Panc1 (cell line): ENCODE measurements at regions not wholly inside any gene's neighbourhood (a gene's known extent, or its start where the extent isn't known, plus 50 kb on each side); places are given as distances from the start of the nearest gene placed in this dataset.

ENCODE experiments used
- CTCF ChIP-seq: fragments of 450-650 bp; IDR thresholded peaks from 2 replicates; pipeline ENCODE4 v1.5.1; 2017; ENCODE audit warnings: mild to moderate bottlenecking
- POLR2AphosphoS5 ChIP-seq: IDR thresholded peaks from 2 replicates; pipeline ENCODE4 v1.6.1; 2012; ENCODE audit warnings: mild to moderate bottlenecking, low read depth, low read length, moderate library complexity
- SIN3A ChIP-seq: IDR thresholded peaks from 2 replicates; pipeline ENCODE4 v1.6.1; 2012; ENCODE audit warnings: low read depth, mild to moderate bottlenecking, low read length, moderate library complexity, borderline replicate concordance; ENCODE audit not compliant: insufficient read depth
- TCF7L2 ChIP-seq: IDR thresholded peaks from 2 replicates; pipeline ENCODE4 v1.6.1; 2011; ENCODE audit warnings: mild to moderate bottlenecking, low read depth, low read length, inconsistent platforms

DNA sequence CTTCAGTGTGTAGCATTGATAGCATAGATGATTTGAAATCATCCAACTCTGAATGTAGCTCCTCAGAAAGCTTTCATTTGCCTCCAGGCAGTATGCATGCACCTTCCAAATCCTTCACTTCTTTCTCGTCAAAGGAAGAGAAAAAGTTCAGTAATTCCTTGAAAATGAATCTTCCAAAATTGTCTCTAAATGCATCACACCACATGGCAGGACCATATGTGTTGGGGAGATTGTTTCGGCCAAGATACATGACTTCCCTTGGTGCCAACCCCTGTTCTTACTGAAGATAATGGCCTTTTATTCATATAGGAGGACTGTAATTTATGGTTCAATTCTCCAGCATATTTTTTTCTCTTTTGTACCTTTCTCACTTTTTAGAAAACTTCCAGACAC, 315.6 kb upstream of the SPRY2 start:
- TF ChIP-seq CTCF (no peak), TCF7L2 (no peak), POLR2AphosphoS5 (no peak), SIN3A (no peak)
